Endothelial cell of umbilical vein (primary cell): ENCODE measurements at regions not wholly inside any gene's neighbourhood (a gene's known extent, or its start where the extent isn't known, plus 50 kb on each side); places are given as distances from the start of the nearest gene placed in this dataset.

Source experiments
- CTCF ChIP-seq, 2 donors: IDR thresholded peaks; 1 replicate in 1 of 2; 2 replicates in 1 of 2; pipeline ENCODE4 v1.5.1; 2011; ENCODE audit warnings: low read length in 2 of 2, mild to moderate bottlenecking in 2 of 2, moderate library complexity in 2 of 2, control low read depth in 1 of 2, inconsistent platforms in 1 of 2, low read depth in 1 of 2; ENCODE audit not compliant: insufficient read depth in 1 of 2; ENCODE audit errors: extremely low read depth in 1 of 2
- EZH2 ChIP-seq: IDR thresholded peaks from 2 replicates; pipeline ENCODE4 v1.6.1; 2012; ENCODE audit warnings: borderline replicate concordance, low read depth, mild to moderate bottlenecking, moderate library complexity, low read length, inconsistent platforms; ENCODE audit not compliant: severe bottlenecking
- MAX ChIP-seq: IDR thresholded peaks from 2 replicates; pipeline ENCODE4 v1.6.1; 2011; ENCODE audit not compliant: insufficient read depth, insufficient read length
- MYC ChIP-seq: IDR thresholded peaks from one replicate; pipeline ENCODE4 v1.6.1; 2011; ENCODE audit warnings: mild to moderate bottlenecking, low read depth, low read length
- POLR2A ChIP-seq: IDR thresholded peaks from 2 replicates; pipeline ENCODE4 v1.6.1; 2012; ENCODE audit warnings: low read depth, mild to moderate bottlenecking, control low read depth, low read length

- no peak for TF ChIP-seq CTCF (IDR thresholded peaks at IDR 0.05; ENCODE audit: extremely low read depth in 1 of 2, insufficient read depth in 1 of 2, low read depth in 1 of 2, low read length in 2 of 2)
- no peak for TF ChIP-seq POLR2A
- no peak for TF ChIP-seq EZH2
- TF ChIP-seq MAX, result no peak
- TF ChIP-seq MYC, result no peak
Measured at GRCh38 chr2:204134421-204134820, 197.9 kb downstream of the ICOS start.
